IPS-NIHi11 (cell line): ENCODE measurements at regions not wholly inside any gene's neighbourhood (a gene's known extent, or its start where the extent isn't known, plus 50 kb on each side); places are given as distances from the start of the nearest gene placed in this dataset.

Experiments
- DNase-seq: peaks from one replicate; pipeline ENCODE4 v3.0.0; 2012; ENCODE audit warnings: mixed read lengths, low spot score

GRCh38 chr1:29461115-29461739, 224.9 kb downstream of the PTPRU start:
- no peak for DNase-seq

- DNase-seq = no peak
Measured at GRCh38 chr1:29460694-29461093, 224.4 kb downstream of the PTPRU start.

GRCh38 chr1:29460041-29460610, 223.8 kb downstream of the PTPRU start:
- no peak for DNase-seq

- DNase-seq = no peak
Measured at GRCh38 chr1:29459620-29459945, 223.3 kb downstream of the PTPRU start.

- no peak for DNase-seq
Measured at GRCh38 chr1:29458737-29459619, 222.7 kb downstream of the PTPRU start.

GRCh38 chr1:29457496-29458368, 221.4 kb downstream of the PTPRU start:
- DNase-seq = no peak

- no peak for DNase-seq
Measured at GRCh38 chr1:29456685-29457435, 220.5 kb downstream of the PTPRU start.

GRCh38 chr1:29455781-29456180, 219.5 kb downstream of the PTPRU start:
- DNase-seq = no peak

GRCh38 chr1:29454616-29455380, 218.5 kb downstream of the PTPRU start:
- DNase-seq = no peak

GRCh38 chr1:29453502-29454240, 217.3 kb downstream of the PTPRU start:
- DNase-seq = peak; percentile 91

GRCh38 chr1:29452463-29453230, 216.3 kb downstream of the PTPRU start:
- DNase-seq = no peak

GRCh38 chr1:29451368-29451892, 215.1 kb downstream of the PTPRU start:
- DNase-seq = no peak

- DNase-seq = no peak
Measured at GRCh38 chr1:29450591-29450990, 214.3 kb downstream of the PTPRU start.

GRCh38 chr1:29448456-29449235, 212.3 kb downstream of the PTPRU start:
- DNase-seq = no peak

- no peak for DNase-seq
Measured at GRCh38 chr1:29447368-29447767, 211.0 kb downstream of the PTPRU start.

- DNase-seq = no peak
Measured at GRCh38 chr1:29444782-29445729, 208.7 kb downstream of the PTPRU start.

GRCh38 chr1:29444081-29444715, 207.9 kb downstream of the PTPRU start:
- no peak for DNase-seq
